Activated naive CD4-positive, alpha-beta T cell treated with anti-CD3 and anti-CD28 coated beads for 36 hours (primary cell): ENCODE measurements at regions not wholly inside any gene's neighbourhood (a gene's known extent, or its start where the extent isn't known, plus 50 kb on each side); places are given as distances from the start of the nearest gene placed in this dataset.
"Not testable (repeated sequence)": the region's sequence is repeated elsewhere in the genome, so short reads cannot be mapped to it uniquely, and the experiment has no call there.

Source experiments
- CTCF ChIA-PET: fragments of 350-600 bp; sonication (Branson Sonifier 250); formaldehyde crosslinking; loops from one replicate; lab custom pipeline; 2021; ENCODE audit warnings: antibody characterized with exemption; lab: Charles Lee
- DNase-seq: peaks from one replicate; pipeline ENCODE4 v3.0.0-alpha.2; 2020
- H3K27ac Mint-ChIP-seq: one replicate; pipeline ENCODE4 v1.8.0; 2021; ENCODE audit warnings: mild to moderate bottlenecking, mixed read lengths
- H3K27me3 Mint-ChIP-seq: one replicate; pipeline ENCODE4 v1.8.0; 2021; ENCODE audit warnings: low read depth, mixed read lengths
- H3K36me3 Mint-ChIP-seq: one replicate; pipeline ENCODE4 v1.8.0; 2021; ENCODE audit warnings: low read depth, mixed read lengths
- H3K4me1 Mint-ChIP-seq: one replicate; pipeline ENCODE4 v1.8.0; 2021; ENCODE audit warnings: low read depth, mixed read lengths
- H3K4me3 Mint-ChIP-seq: one replicate; pipeline ENCODE4 v1.8.0; 2021; ENCODE audit warnings: mild to moderate bottlenecking, moderate library complexity, mixed read lengths
- H3K9me3 Mint-ChIP-seq: one replicate; pipeline ENCODE4 v1.8.0; 2021; ENCODE audit warnings: mixed read lengths
- intact Hi-C: fragments of 100-400 bp; cut with micrococcal nuclease; formaldehyde crosslinking; loops from one replicate; pipeline ENCODE4 v1.15.1; 2023

- CTCF ChIA-PET, result interaction anchor here (1.0 to 1.7 kb wide), 5 partner anchors 17 to 401 kb away, joined by 3 to 8 read pairs (median 4); no protein-coding TSS in a partner anchor
- H3K4me1 Mint-ChIP-seq, intact Hi-C loops, H3K9me3 Mint-ChIP-seq, H3K4me3 Mint-ChIP-seq, H3K27me3 Mint-ChIP-seq, DNase-seq, H3K27ac Mint-ChIP-seq, H3K36me3 Mint-ChIP-seq: not testable (repeated sequence)
Observed at GRCh38 chr6:147651-148050, 144.6 kb upstream of the DUSP22 start.

DNA sequence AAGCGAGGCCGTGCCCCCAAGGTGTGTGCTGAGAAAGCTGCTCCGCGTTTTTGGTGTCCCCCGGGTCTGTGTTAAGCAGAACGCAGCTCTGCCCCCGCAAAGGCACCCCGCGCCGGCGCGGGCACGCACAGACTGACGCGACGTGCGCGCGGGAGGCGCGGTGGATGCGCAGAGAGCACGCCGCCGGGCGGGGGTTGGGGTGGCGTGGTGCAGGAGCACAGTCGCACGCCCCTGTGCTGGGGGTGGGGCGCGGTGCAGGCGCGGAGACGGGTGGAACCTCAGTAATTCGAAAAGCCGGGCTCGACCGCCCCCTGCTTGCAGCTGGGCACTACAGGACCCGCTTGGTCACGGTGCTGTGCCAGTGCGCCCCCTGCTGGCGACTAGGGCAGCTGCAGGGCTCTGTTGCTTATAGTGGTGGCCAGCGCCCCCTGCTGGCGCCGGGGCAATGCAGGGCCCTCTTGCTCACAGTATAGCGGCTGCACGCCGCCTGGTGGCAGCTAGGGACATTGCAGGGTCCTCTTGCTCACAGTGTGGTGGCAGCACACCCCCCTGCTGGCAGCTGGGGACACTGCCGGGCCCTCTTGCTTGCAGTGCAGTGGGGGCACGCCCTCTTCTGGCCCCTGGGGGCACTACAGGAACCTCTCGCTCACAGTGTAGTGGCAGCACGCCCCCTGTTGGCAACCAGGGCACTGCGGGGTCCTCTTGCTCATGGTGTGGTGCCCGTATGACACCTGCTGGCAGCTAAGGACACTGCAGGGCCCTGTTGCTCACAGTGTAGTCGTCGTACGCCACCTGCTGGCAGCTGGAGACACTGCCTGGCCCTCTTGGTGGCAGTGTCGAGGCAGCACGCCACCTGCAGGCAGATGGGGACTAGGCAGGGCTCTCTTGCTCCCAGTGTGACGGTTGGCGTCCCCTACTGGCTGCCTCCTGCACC lies 144.0 kb upstream of the DUSP22 start:
- CTCF ChIA-PET, result interaction anchor here (0.7 to 1.7 kb wide), 12 partner anchors 9 to 535 kb away, joined by 3 to 8 read pairs (median 3); no protein-coding TSS in a partner anchor
- H3K9me3 Mint-ChIP-seq, H3K4me1 Mint-ChIP-seq, H3K36me3 Mint-ChIP-seq, H3K27ac Mint-ChIP-seq, H3K27me3 Mint-ChIP-seq, intact Hi-C loops, H3K4me3 Mint-ChIP-seq: not testable (repeated sequence)
- peak; percentile 94 for DNase-seq

- H3K4me1 Mint-ChIP-seq, DNase-seq, H3K36me3 Mint-ChIP-seq, H3K27me3 Mint-ChIP-seq, H3K4me3 Mint-ChIP-seq, H3K9me3 Mint-ChIP-seq, intact Hi-C loops, H3K27ac Mint-ChIP-seq: not testable (repeated sequence)
- CTCF ChIA-PET, result interaction anchor here (1.0 kb wide), 2 partner anchors 19 to 533 kb away, joined by 3 read pairs; no protein-coding TSS in a partner anchor
Observed at GRCh38 chr6:150147-150546, 142.1 kb upstream of the DUSP22 start.

DNA sequence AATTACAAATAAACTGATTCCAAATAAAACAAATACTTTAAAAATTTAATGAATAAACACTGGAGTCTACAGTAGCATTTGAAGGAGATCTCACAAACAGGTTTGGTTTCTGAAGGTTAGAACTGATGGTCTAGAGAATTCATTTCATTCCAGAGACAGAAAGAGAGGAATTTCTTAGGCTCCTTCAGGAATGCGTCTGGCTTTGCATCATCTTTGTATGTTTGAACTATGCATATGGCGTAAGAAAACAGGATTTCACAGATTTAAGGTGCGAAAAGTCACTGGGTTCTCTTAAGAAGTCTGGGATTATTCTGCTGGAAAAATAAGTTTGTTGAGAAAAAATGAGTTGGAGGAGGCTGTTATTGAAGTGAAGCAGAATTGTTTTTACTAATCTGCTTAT lies 139.9 kb upstream of the DUSP22 start:
- H3K36me3 Mint-ChIP-seq, H3K27ac Mint-ChIP-seq, DNase-seq, H3K4me1 Mint-ChIP-seq, CTCF ChIA-PET, H3K9me3 Mint-ChIP-seq, intact Hi-C loops, H3K4me3 Mint-ChIP-seq: not testable (repeated sequence)
- peaks cover 18% of the 10 kb centered on the region for H3K27me3 Mint-ChIP-seq

DNA sequence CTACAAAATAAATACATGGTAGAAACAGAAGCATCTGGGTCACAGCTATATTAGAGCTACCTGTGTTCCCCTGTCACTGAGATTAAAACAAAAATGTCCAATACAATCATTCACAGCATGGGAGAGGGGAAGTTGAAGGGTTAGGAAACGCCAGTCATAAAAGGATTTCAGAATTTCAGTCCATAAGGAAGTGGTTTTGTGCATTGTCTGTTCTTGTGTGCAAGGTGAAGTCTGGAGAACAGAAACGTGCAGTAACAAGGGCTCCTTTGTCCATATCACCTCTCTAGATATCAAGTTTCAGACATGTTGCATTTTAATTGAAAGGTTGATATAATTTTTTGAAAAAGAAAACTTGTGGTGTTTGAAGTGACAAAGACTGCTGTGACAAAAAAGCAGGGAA lies 139.3 kb upstream of the DUSP22 start:
- intact Hi-C loops, H3K36me3 Mint-ChIP-seq, H3K27ac Mint-ChIP-seq, H3K4me3 Mint-ChIP-seq, H3K4me1 Mint-ChIP-seq, CTCF ChIA-PET, DNase-seq, H3K9me3 Mint-ChIP-seq: not testable (repeated sequence)
- H3K27me3 Mint-ChIP-seq, result peaks cover 18% of the 10 kb centered on the region

- H3K36me3 Mint-ChIP-seq, H3K27ac Mint-ChIP-seq, DNase-seq, H3K4me3 Mint-ChIP-seq, intact Hi-C loops, H3K4me1 Mint-ChIP-seq, H3K9me3 Mint-ChIP-seq: not testable (repeated sequence)
- peaks cover 24% of the 10 kb centered on the region for H3K27me3 Mint-ChIP-seq
- CTCF ChIA-PET, result interaction anchor here (1.3 to 1.5 kb wide), 2 partner anchors 12 to 15 kb away, joined by 3 to 4 read pairs; no protein-coding TSS in a partner anchor
Observed at GRCh38 chr6:153867-154266, 138.4 kb upstream of the DUSP22 start.

DNA sequence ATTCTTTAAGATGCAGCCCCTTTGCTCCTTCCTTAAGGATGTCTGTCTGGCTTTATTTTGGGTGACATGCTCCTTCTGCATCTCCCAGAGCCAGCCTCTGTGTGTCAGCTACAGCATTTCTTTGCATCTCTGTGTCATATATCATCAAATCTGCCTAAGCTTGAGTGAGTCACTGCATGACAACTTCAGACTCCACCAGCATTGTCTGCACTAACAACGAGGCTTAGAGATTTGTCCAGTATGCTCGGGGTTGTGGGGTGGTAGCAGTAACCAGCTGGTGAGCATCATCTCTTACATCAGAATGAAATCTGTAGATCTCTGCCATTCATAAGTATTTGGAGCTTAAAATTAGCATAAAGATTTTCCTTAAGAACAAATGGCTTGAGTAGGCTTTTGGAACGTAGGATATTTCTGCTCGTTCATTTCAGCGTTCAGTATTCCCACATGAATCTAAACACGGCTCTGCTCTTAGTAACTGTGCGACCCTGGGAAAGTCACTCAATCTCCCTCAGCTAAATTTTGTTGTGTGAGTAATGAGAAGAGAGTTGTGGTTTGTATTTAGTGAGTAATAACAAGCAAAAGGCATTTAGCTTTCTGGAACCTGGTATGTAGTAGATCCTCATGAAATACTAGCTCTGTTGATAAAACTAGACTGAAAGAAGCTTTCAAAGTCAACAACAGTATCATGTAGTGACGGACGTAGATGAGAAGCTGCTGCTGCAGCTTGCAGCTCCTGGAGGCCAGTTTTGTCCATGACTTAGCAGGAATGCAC lies 137.8 kb upstream of the DUSP22 start:
- not testable (repeated sequence) for H3K27ac Mint-ChIP-seq

GRCh38 chr6:156010-156409 lies 136.3 kb upstream of the DUSP22 start:
- Mint-ChIP-seq H3K4me1 (peaks cover 7% of the 10 kb centered on the region), H3K27me3 (peaks cover 35% of the 10 kb centered on the region), H3K27ac (no peak overlapping the region), H3K9me3 (no peaks in the 10 kb centered on the region), H3K36me3 (no peaks in the 10 kb centered on the region), H3K4me3 (no peak overlapping the region)
- no peak for DNase-seq
- intact Hi-C loops, result no loop called here
- CTCF ChIA-PET, result interaction anchor here (0.9 kb wide), 1 partner anchor 12 kb away, joined by 3 read pairs; no protein-coding TSS in a partner anchor

More for the DNA sequence above, 137.8 kb upstream of the DUSP22 start:
- DNase-seq, result peak; percentile 34
- H3K36me3 Mint-ChIP-seq, intact Hi-C loops, H3K9me3 Mint-ChIP-seq, H3K4me1 Mint-ChIP-seq, H3K4me3 Mint-ChIP-seq: not testable (repeated sequence)
- CTCF ChIA-PET, result interaction anchor here (1.3 to 1.5 kb wide), 2 partner anchors 11 to 15 kb away, joined by 3 to 4 read pairs; no protein-coding TSS in a partner anchor
- H3K27me3 Mint-ChIP-seq, result peaks cover 27% of the 10 kb centered on the region

DNA sequence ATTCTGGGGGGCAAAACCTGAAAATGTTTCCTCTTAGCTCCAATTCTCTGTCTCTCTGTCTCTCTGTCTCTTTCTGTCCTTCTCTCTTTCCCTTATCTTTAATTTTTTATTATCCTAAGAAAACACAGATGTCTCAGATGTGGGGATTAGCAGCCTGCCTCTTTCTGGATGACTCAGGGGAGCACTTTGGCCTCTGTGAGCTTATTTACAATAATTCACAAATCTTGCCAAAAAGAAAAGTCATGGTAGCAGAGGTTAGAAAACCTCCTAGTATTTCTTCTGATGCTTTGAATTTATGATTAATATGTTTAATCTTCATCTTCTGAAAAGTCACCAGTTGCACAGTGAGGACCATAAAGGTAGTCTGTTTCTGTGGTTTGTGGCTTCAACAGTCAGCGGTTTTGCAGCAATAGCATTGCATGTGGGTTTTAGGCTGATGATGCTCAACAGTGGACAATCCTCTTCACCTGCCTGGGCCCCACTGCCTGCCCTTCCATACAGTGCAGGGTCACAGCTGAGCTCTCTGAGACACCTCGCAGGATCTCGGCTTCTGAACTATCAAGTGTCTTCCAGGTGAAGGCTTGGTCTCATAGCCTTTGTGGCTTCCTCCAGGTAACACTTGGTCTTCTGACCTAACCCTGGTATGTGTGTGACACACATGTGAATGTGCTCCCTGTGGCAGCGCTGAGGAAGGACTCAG lies 135.7 kb upstream of the DUSP22 start:
- H3K9me3 Mint-ChIP-seq, H3K4me1 Mint-ChIP-seq, H3K4me3 Mint-ChIP-seq, H3K27ac Mint-ChIP-seq, intact Hi-C loops, H3K36me3 Mint-ChIP-seq, DNase-seq: not testable (repeated sequence)
- peaks cover 35% of the 10 kb centered on the region for H3K27me3 Mint-ChIP-seq
- CTCF ChIA-PET, result interaction anchor here (0.6 to 0.9 kb wide), 2 partner anchors 12 to 466 kb away, joined by 3 read pairs; no protein-coding TSS in a partner anchor

GRCh38 chr6:157176-157575 lies 135.1 kb upstream of the DUSP22 start:
- intact Hi-C loops, result not testable (repeated sequence)

GRCh38 chr6:161657-162056 lies 130.6 kb upstream of the DUSP22 start:
- CTCF ChIA-PET, H3K4me3 Mint-ChIP-seq, H3K9me3 Mint-ChIP-seq, intact Hi-C loops, H3K36me3 Mint-ChIP-seq, DNase-seq, H3K4me1 Mint-ChIP-seq, H3K27ac Mint-ChIP-seq: not testable (repeated sequence)
- peaks cover 22% of the 10 kb centered on the region for H3K27me3 Mint-ChIP-seq

More at GRCh38 chr6:157176-157575, 135.1 kb upstream of the DUSP22 start:
- not testable (repeated sequence) for H3K4me3 Mint-ChIP-seq, H3K27ac Mint-ChIP-seq, H3K4me1 Mint-ChIP-seq, H3K9me3 Mint-ChIP-seq, H3K36me3 Mint-ChIP-seq
- peak; percentile 33 for DNase-seq
- CTCF ChIA-PET, result interaction anchor here (0.6 to 1.2 kb wide), 3 partner anchors 9 to 465 kb away, joined by 3 to 4 read pairs (median 3); no protein-coding TSS in a partner anchor
- peaks cover 35% of the 10 kb centered on the region for H3K27me3 Mint-ChIP-seq
